ENCODE measurements at regions not wholly inside any gene's neighbourhood (a gene's known extent, or its start where the extent isn't known, plus 50 kb on each side); places are given as distances from the start of the nearest gene placed in this dataset.
A peak's percentile ranks its signal among the peaks of the same experiment; 100 is the strongest.

DNA sequence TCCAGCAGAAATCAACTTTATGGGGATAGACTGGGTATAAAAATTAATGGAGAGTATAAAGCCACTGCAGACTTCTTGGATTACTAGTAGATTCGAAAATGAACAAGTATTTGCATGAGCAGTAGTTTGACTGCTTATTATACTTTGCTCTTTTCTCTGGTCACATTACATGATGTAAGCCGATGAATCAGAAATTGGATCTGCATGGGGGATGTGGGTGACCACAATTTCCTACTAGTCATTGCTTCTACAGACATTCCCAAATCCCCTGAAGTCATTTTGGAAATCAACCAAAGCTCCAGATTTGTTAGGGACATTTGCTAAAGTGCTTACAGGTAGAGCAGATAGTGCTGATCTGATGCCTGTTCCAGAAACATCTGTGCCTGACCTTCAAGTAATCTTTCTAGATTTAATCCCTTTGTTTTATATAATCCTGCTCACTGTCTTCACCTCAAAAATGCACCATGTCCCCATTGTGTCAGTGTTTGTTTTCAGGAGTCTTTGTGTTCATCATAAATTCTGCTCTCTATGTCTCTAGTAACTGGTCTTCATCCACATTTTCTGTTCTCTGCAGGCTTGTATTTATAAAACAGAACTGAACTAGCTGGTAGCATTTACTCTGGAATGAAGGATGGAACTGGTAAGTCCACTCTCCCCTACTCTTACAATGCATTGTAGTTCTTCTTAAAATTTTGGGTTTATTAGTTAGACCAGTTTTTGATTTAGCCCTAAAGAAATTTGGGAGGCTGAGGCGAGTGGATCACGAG lies 201.5 kb upstream of the CSNK1A1L start:
- DNase-seq (ENCODE audit: low read depth), result peak; percentile 94
- TF ChIP-seq, protein P1, sequence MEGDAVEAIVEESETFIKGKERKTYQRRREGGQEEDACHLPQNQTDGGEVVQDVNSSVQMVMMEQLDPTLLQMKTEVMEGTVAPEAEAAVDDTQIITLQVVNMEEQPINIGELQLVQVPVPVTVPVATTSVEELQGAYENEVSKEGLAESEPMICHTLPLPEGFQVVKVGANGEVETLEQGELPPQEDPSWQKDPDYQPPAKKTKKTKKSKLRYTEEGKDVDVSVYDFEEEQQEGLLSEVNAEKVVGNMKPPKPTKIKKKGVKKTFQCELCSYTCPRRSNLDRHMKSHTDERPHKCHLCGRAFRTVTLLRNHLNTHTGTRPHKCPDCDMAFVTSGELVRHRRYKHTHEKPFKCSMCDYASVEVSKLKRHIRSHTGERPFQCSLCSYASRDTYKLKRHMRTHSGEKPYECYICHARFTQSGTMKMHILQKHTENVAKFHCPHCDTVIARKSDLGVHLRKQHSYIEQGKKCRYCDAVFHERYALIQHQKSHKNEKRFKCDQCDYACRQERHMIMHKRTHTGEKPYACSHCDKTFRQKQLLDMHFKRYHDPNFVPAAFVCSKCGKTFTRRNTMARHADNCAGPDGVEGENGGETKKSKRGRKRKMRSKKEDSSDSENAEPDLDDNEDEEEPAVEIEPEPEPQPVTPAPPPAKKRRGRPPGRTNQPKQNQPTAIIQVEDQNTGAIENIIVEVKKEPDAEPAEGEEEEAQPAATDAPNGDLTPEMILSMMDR (IDR thresholded peaks at IDR 0.05; ENCODE audit: insufficient read depth, low read depth, low read length, missing control alignments), result no peak
- H3K4me3 ChIP-seq (ENCODE audit: low read length), result no peak overlapping the region

DNA sequence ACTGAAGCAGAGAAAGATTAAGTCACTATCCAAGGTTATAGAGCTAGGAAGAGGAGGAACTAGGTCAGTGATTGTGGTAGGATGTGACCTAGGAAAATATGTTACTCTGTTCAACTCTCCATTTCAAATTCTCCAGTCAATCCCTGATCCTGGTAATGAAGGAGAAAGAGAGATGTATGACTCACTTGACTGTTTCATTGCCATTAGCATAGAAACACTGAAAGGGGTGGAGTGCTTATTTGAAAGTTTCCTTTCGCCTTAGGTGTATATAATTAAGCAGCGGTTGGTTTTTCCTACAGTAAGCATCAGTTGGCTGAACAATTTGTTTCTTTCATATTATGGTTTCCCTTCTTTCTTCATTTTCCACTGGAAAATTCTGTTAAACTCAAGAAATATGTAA lies 198.1 kb upstream of the CSNK1A1L start:
- H3K4me3 ChIP-seq (ENCODE audit: low read length), result no peak overlapping the region
- TF ChIP-seq, protein P1 (IDR thresholded peaks at IDR 0.05; ENCODE audit: insufficient read depth, low read depth, low read length, missing control alignments), result no peak
- peak; percentile 40 for DNase-seq (ENCODE audit: low read depth)

DNA sequence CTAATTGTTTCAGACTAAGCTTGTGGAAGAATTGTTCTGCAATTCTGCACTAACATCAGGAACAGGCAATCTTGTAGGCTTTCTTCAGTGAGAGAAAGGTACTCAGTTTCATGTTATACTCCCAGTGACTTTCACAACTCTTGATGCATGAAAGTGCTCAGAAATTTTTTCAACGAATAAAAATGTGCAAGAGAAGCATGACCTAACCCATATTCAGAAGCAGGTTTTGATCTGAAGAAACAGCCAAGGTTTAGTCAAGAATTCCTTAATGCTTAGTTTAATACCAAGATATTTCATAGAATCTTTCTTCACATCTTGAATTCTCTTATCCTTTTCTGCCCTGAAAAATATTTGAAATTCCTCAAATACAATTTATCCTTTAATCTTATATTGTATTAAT lies 197.2 kb upstream of the CSNK1A1L start:
- no peak overlapping the region for H3K4me3 ChIP-seq (ENCODE audit: low read length)
- DNase-seq (ENCODE audit: low read depth), result peak; percentile 7
- TF ChIP-seq, protein P1 (IDR thresholded peaks at IDR 0.05; ENCODE audit: insufficient read depth, low read depth, low read length, missing control alignments), result no peak

DNA sequence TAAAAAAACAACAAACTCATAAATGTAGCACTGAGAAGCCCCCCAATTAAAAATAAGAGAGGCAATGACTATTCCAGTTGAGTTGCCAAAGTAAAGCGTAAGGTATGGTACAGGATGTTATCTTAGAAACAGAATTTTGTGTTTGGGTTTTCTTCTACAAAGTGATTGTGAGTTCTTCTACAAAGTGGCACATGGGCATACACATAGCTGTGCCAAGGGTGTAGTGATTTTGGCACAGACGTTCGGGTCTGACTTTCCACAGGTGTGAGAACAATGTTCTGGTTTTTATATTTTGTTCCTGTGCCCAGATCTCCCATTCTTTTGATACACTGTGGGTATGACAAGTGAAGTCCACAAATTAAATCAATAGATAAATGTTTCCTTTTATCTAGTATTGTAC lies 190.1 kb upstream of the CSNK1A1L start:
- TF ChIP-seq, protein P1 (IDR thresholded peaks at IDR 0.05; ENCODE audit: insufficient read depth, low read depth, low read length, missing control alignments), result no peak
- H3K4me3 ChIP-seq (ENCODE audit: low read length), result no peak overlapping the region
- DNase-seq (ENCODE audit: low read depth), result no peak

DNA sequence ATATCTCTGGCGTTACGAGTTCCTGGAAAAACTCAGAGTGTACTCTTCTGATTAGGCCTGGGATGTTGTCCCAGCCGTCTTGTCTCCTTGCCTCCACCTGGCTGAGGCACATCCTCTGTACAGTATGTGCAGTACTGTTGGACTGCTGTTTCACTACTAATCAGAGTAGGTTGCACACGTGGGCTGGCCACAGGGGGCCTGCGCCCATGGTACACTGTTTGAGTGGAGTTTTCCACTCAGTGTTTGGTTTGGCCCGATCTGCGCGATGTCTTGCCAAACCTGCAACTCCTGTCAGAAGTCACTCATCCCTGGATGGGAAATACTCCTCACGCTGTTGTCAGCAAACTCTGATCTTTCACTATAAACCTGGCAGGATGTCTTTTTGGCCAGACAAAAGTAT lies 189.6 kb upstream of the CSNK1A1L start:
- TF ChIP-seq, protein P1 (IDR thresholded peaks at IDR 0.05; ENCODE audit: insufficient read depth, low read depth, low read length, missing control alignments), result no peak
- no peak for DNase-seq (ENCODE audit: low read depth)
- H3K4me3 ChIP-seq (ENCODE audit: low read length), result no peak overlapping the region

DNA sequence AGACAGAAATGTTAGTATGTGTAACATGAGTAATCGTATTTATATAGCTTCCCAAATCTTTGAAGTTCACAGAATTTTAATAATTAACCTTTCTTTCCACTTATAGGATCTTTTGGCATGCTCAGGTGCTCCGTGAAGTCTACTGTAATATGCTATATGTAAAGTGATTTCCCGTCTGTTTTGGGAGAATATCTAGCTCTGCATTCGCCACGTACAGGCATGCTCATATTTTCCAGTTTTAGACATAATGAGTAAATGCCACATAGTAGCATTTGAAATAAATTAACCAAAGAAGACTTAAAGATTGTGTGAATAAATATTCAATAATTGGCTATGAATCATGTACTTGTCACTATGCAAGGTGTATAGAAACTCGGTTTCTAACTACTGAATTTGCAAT lies 189.0 kb upstream of the CSNK1A1L start:
- TF ChIP-seq, protein P1 (IDR thresholded peaks at IDR 0.05; ENCODE audit: insufficient read depth, low read depth, low read length, missing control alignments), result no peak
- no peak for DNase-seq (ENCODE audit: low read depth)
- no peak overlapping the region for H3K4me3 ChIP-seq (ENCODE audit: low read length)

DNA sequence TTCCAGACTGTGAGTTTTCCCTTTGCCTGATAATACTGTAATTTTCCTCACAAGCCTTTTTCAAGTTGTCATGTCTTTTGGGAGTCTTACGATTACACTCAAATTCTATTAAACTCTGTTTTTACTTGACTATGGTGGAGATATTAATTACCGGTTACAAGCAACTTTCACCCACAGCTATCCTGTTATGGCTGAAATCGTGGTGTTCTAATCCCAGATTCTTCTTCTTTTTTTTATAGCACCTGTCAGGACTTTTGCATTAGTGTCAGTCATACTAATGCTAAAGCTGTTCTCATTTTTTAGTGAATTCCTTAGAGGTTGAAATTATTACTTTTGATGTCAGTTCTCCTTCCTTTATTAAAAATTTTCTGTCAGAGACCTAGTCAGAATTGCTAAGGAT lies 187.8 kb upstream of the CSNK1A1L start:
- H3K4me3 ChIP-seq (ENCODE audit: low read length), result no peak overlapping the region
- no peak for DNase-seq (ENCODE audit: low read depth)
- TF ChIP-seq, protein P1 (IDR thresholded peaks at IDR 0.05; ENCODE audit: insufficient read depth, low read depth, low read length, missing control alignments), result no peak

All from epithelial cell of esophagus (primary cell).